GM13977 (cell line): ENCODE measurements at regions not wholly inside any gene's neighbourhood (a gene's known extent, or its start where the extent isn't known, plus 50 kb on each side); places are given as distances from the start of the nearest gene placed in this dataset.

ENCODE experiments used
- DNase-seq: peaks from one replicate; pipeline ENCODE4 v3.0.0; 2012; ENCODE audit warnings: low spot score
- in situ Hi-C: fragments of 300-500 bp; cut with MboI; formaldehyde crosslinking; loops from one replicate; pipeline ENCODE4 v1.12.0; 2022; ENCODE audit warnings: low sequenced_read_pairs, low pct_unique_long_range_greater_than_20kb, mixed read lengths, inconsistent platforms; ENCODE audit not compliant: unreplicated experiment
- TF ChIP-seq, protein P1 (sequence below): IDR thresholded peaks from 2 replicates; pipeline ENCODE4 v1.5.1; 2012; ENCODE audit warnings: mild to moderate bottlenecking, control low read depth; ENCODE audit not compliant: insufficient read depth; ENCODE audit errors: extremely low read depth, missing control alignments

- TF ChIP-seq, protein P1, sequence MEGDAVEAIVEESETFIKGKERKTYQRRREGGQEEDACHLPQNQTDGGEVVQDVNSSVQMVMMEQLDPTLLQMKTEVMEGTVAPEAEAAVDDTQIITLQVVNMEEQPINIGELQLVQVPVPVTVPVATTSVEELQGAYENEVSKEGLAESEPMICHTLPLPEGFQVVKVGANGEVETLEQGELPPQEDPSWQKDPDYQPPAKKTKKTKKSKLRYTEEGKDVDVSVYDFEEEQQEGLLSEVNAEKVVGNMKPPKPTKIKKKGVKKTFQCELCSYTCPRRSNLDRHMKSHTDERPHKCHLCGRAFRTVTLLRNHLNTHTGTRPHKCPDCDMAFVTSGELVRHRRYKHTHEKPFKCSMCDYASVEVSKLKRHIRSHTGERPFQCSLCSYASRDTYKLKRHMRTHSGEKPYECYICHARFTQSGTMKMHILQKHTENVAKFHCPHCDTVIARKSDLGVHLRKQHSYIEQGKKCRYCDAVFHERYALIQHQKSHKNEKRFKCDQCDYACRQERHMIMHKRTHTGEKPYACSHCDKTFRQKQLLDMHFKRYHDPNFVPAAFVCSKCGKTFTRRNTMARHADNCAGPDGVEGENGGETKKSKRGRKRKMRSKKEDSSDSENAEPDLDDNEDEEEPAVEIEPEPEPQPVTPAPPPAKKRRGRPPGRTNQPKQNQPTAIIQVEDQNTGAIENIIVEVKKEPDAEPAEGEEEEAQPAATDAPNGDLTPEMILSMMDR, result no peak
- no peak for DNase-seq
- in situ Hi-C loops, result no loop called here
Observed at GRCh38 chr20:56868746-56869145, 239.6 kb downstream of the TFAP2C start.

- no peak for DNase-seq
- TF ChIP-seq, protein P1, result no peak
- in situ Hi-C loops, result no loop called here
Observed at GRCh38 chr20:56870271-56870670, 241.2 kb downstream of the TFAP2C start.

DNA sequence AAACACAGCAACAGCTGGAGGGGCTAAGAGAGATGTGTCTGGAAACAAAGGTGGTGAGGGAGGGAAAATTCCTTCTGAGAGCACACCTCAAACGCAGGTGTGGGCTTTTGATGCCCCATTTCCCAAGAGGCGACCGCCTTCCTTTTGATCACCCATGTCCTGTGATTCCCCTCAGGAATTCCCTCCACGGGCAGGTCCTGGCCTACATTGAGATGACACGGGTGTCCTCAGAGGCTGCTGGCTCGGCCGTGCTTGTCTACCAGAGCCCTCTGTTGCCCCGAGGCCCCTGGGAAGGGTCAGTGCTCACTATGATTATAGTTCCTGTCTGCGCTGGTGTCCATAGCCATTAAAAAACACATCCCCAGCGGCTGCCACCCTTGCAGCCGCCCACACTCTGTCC is 242.6 kb downstream of the TFAP2C start:
- TF ChIP-seq, protein P1, result no peak
- in situ Hi-C loops, result no loop called here
- DNase-seq, result no peak

DNA sequence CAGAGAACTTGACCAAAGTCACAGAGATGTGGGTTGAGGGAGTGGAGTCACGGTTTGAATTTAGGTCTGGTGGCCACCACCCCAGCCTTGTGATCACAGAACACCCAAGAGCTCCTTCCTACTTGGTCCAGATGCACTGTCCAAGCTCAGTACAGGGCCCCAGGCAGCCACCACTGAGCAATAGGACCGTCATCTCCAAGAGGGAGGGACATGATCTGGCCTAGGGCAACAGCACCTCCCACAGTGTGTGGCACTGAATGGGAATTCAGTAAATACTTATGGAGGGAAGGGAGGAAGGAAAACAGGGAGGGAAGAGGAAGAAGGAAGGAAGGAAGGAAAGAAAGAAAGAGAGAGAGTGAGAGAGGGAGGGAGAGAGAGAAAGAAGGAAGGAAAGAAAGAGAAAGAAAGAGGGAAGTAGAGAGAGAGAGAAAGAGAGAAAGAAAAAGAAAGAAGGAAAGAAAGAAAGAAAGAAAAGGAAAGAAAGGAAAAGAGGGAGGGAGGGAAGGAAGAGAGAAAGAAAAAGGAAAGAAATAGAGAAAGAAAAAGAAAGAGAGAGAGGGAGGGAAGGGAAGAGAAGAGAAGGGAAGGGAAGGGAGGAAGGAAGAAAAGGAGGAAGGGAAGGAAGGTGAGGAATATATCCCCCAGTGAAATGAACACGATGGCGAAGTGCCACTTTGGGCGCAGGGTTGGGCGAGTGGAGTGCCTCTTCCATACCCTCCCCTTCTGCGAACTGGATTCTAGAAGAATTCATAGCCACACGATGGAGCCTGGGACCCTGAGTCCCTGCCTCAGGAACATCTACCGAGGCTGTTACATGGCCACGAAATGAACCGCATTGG is 243.7 kb downstream of the TFAP2C start:
- TF ChIP-seq, protein P1, result no peak
- DNase-seq, result no peak
- in situ Hi-C loops, result no loop called here

- no peak for DNase-seq
- TF ChIP-seq, protein P1, result no peak
- in situ Hi-C loops, result no loop called here
Observed at GRCh38 chr20:56873836-56874235, 244.7 kb downstream of the TFAP2C start.

- TF ChIP-seq, protein P1, result no peak
- no peak for DNase-seq
- in situ Hi-C loops, result no loop called here
Observed at GRCh38 chr20:56875052-56875659, 246.1 kb downstream of the TFAP2C start.
